ENCODE measurements at regions not wholly inside any gene's neighbourhood (a gene's known extent, or its start where the extent isn't known, plus 50 kb on each side); places are given as distances from the start of the nearest gene placed in this dataset.

DNA sequence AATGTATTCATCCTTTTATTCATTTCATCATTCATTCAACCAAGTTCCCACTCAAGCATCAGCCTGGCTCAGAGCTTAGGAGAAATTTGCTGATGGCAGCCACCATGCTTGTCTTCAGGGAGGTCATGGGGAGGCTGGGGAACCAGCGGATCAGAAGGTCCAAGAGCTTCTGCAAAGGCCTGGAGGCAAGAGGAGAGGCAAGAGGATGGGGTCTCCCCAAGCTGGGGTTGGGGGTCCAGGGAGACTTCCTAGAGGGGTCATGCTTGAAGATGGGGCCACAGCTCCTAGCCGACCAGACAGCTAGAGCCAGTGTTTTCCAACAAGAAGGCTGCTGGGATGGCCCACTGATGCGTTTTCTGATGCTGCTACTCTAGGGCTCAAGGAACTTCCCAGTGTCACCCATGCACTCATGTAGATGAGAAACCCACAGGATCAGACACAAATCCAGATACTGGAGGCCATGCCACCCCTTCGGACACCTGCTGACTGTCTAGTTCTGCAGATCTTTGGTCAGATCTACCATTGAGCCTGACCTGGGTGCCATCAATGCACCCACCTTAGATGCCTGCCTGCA lies 315.2 kb downstream of the AJAP1 start:
- Histone ChIP-seq H3K9ac (ENCODE audit: low read length) (no peak overlapping the region), H3K4me2 (ENCODE audit: low read depth, low read length, poor library complexity, severe bottlenecking) (no peak overlapping the region), H3K79me2 (ENCODE audit: low read length) (no peaks in the 10 kb centered on the region), H2AFZ (ENCODE audit: low read length) (no peak overlapping the region), H3K36me3 (ENCODE audit: insufficient read depth, low read length) (no peaks in the 10 kb centered on the region), H3K27me3 (ENCODE audit: low read length) (no peaks in the 10 kb centered on the region), H3K27ac (ENCODE audit: low read length) (no peak overlapping the region), H3K9me2 (replicated peaks; ENCODE audit: insufficient read depth, low read length) (no peaks in the 10 kb centered on the region), H4K20me1 (ENCODE audit: insufficient read depth, low read depth, low read length) (no peaks in the 10 kb centered on the region), H3K4me1 (ENCODE audit: low read length) (no peaks in the 10 kb centered on the region), H3K4me3 (ENCODE audit: low read length) (no peak overlapping the region), H3K9me3 (ENCODE audit: low read length) (no peaks in the 10 kb centered on the region)
- DNase-seq: no peak

DNA sequence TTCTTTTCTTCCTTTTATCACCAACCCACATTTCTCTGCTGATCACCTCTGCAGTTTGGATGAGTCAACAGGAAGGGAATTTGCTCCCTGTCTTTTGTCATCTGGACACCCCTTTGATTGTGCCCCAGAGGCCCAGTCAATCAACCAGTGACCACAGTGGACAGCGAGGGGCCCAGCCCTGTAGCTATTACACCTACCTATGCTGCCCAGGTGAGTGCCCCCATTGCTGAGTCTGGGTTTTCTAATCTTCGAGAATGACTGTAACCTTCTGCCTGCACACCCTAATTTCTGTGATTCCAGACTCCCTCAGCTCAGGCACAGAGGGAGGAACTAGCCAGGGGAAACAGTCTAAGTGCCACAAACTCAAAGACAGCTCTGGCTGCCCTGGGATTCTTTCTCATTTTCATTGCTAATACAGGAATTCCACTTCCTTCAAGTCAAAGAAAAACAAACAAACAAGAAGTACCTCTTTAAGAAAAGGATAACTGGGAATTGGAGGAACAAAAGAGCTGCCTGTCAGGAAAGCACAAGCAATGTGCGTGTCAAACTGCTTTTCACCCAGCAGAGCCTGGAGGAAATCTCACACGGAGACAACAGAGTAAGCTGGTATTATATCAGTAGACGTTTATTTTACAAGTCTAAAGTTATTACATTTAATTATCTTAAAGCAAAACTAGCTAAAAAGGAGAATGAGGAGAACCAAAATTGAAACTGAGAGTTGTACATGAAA lies 311.1 kb downstream of the AJAP1 start:
- no peak overlapping the region for H3K4me2 ChIP-seq (ENCODE audit: low read depth, low read length, poor library complexity, severe bottlenecking)
- no peak for DNase-seq
- H2AFZ ChIP-seq (ENCODE audit: low read length): no peak overlapping the region
- H3K27me3 ChIP-seq (ENCODE audit: low read length): no peaks in the 10 kb centered on the region
- no peak overlapping the region for H3K9ac ChIP-seq (ENCODE audit: low read length)
- H3K4me1 ChIP-seq (ENCODE audit: low read length): no peaks in the 10 kb centered on the region
- no peak overlapping the region for H3K27ac ChIP-seq (ENCODE audit: low read length)
- H4K20me1 ChIP-seq (ENCODE audit: insufficient read depth, low read depth, low read length): no peaks in the 10 kb centered on the region
- H3K4me3 ChIP-seq (ENCODE audit: low read length): no peak overlapping the region
- no peaks in the 10 kb centered on the region for H3K9me2 ChIP-seq (replicated peaks; ENCODE audit: insufficient read depth, low read length)
- no peaks in the 10 kb centered on the region for H3K9me3 ChIP-seq (ENCODE audit: low read length)
- no peaks in the 10 kb centered on the region for H3K36me3 ChIP-seq (ENCODE audit: insufficient read depth, low read length)
- H3K79me2 ChIP-seq (ENCODE audit: low read length): no peaks in the 10 kb centered on the region

DNA sequence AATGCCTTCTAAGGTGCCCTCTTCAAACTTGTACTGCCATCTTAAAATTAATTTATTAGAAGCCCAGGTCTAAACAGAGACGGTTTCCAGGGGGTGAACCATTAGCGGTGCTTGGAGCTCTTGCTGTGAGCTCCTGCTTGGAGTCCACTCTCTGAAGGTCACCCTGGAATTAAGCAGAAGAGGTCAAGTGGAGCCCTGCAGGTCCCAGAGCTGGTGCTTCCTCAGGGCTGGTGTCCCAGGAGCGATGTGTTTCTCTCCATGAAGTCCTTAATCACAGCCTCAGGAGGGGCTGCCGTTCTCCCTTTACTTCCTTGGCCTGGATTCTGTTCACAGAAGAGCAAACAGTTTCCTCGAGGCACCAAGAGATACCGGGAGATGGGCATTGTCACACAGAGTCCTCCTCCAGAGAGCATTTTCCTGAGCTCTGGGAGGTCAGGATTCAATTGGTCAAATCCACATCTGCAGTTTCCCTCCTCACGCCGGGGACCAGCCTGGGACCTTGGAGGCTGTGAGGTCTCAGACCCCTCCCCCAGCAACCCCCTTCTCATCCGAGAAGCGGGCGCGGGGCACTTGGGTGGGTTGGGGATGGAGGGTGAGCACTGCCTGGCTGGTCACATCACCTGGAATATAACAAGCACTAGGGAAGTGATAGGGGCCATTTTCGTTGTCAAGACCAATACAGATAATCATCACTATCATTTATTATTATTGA lies 310.4 kb downstream of the AJAP1 start:
- no peak overlapping the region for H3K4me2 ChIP-seq (ENCODE audit: low read depth, low read length, poor library complexity, severe bottlenecking)
- H3K9ac ChIP-seq (ENCODE audit: low read length): no peak overlapping the region
- no peaks in the 10 kb centered on the region for H4K20me1 ChIP-seq (ENCODE audit: insufficient read depth, low read depth, low read length)
- H3K27ac ChIP-seq (ENCODE audit: low read length): no peak overlapping the region
- no peak for DNase-seq
- no peaks in the 10 kb centered on the region for H3K79me2 ChIP-seq (ENCODE audit: low read length)
- H3K4me1 ChIP-seq (ENCODE audit: low read length): no peaks in the 10 kb centered on the region
- H2AFZ ChIP-seq (ENCODE audit: low read length): no peak overlapping the region
- H3K27me3 ChIP-seq (ENCODE audit: low read length): no peaks in the 10 kb centered on the region
- no peaks in the 10 kb centered on the region for H3K9me3 ChIP-seq (ENCODE audit: low read length)
- H3K36me3 ChIP-seq (ENCODE audit: insufficient read depth, low read length): no peaks in the 10 kb centered on the region
- H3K9me2 ChIP-seq (replicated peaks; ENCODE audit: insufficient read depth, low read length): no peaks in the 10 kb centered on the region
- no peak overlapping the region for H3K4me3 ChIP-seq (ENCODE audit: low read length)

DNA sequence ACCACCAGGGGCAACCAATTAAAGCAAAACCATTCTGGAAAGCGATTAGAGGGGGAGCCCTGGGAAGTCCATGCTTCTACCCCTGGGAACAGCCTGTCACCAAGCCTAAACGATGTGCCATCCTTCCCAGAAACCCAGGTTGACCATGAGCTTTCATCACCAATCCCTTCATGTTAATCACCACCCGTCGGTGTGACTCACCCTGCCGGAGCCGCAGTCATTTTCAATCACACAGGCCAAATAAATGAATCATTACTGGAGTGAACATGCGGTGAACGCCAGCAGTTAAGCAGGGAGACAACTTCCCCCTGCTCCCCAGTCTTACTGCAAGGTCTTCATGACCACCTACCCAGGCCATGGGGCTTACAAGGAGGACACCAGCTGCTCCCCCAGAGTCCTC lies 308.8 kb downstream of the AJAP1 start:
- no peaks in the 10 kb centered on the region for H3K36me3 ChIP-seq (ENCODE audit: insufficient read depth, low read length)
- no peaks in the 10 kb centered on the region for H3K4me1 ChIP-seq (ENCODE audit: low read length)
- H4K20me1 ChIP-seq (ENCODE audit: insufficient read depth, low read depth, low read length): no peaks in the 10 kb centered on the region
- no peaks in the 10 kb centered on the region for H3K27me3 ChIP-seq (ENCODE audit: low read length)
- H3K27ac ChIP-seq (ENCODE audit: low read length): no peak overlapping the region
- H3K9me3 ChIP-seq (ENCODE audit: low read length): no peaks in the 10 kb centered on the region
- H3K79me2 ChIP-seq (ENCODE audit: low read length): no peaks in the 10 kb centered on the region
- no peak overlapping the region for H3K4me2 ChIP-seq (ENCODE audit: low read depth, low read length, poor library complexity, severe bottlenecking)
- no peak for DNase-seq
- H3K4me3 ChIP-seq (ENCODE audit: low read length): no peak overlapping the region
- H3K9ac ChIP-seq (ENCODE audit: low read length): no peak overlapping the region
- no peak overlapping the region for H2AFZ ChIP-seq (ENCODE audit: low read length)
- no peaks in the 10 kb centered on the region for H3K9me2 ChIP-seq (replicated peaks; ENCODE audit: insufficient read depth, low read length)

DNA sequence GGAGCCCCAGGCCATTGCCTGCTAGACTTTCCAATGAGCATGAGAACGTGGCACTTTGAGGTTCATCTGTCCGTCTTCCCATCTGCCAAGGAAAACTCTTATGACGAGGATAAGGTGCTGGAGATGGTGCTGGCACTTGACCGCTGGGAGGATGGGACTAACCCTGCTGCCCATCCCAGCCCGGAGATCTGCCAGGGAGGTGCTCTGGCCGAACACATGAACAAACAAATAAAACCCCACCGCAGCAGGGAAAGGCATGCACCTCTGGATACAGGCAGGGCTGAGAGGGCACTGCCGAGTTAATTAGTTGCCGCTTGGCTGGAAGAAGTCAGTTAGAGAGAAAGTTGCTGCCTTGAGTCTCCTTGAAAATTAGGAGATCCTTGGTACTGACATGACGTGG lies 308.4 kb downstream of the AJAP1 start:
- Histone ChIP-seq H3K4me1 (ENCODE audit: low read length) (no peaks in the 10 kb centered on the region), H3K9me3 (ENCODE audit: low read length) (no peaks in the 10 kb centered on the region), H3K9me2 (replicated peaks; ENCODE audit: insufficient read depth, low read length) (no peaks in the 10 kb centered on the region), H3K27me3 (ENCODE audit: low read length) (no peaks in the 10 kb centered on the region), H3K4me2 (ENCODE audit: low read depth, low read length, poor library complexity, severe bottlenecking) (no peak overlapping the region), H3K9ac (ENCODE audit: low read length) (no peak overlapping the region), H3K4me3 (ENCODE audit: low read length) (no peak overlapping the region), H3K27ac (ENCODE audit: low read length) (no peak overlapping the region), H2AFZ (ENCODE audit: low read length) (no peak overlapping the region), H4K20me1 (ENCODE audit: insufficient read depth, low read depth, low read length) (no peaks in the 10 kb centered on the region), H3K79me2 (ENCODE audit: low read length) (no peaks in the 10 kb centered on the region), H3K36me3 (ENCODE audit: insufficient read depth, low read length) (no peaks in the 10 kb centered on the region)
- no peak for DNase-seq

DNA sequence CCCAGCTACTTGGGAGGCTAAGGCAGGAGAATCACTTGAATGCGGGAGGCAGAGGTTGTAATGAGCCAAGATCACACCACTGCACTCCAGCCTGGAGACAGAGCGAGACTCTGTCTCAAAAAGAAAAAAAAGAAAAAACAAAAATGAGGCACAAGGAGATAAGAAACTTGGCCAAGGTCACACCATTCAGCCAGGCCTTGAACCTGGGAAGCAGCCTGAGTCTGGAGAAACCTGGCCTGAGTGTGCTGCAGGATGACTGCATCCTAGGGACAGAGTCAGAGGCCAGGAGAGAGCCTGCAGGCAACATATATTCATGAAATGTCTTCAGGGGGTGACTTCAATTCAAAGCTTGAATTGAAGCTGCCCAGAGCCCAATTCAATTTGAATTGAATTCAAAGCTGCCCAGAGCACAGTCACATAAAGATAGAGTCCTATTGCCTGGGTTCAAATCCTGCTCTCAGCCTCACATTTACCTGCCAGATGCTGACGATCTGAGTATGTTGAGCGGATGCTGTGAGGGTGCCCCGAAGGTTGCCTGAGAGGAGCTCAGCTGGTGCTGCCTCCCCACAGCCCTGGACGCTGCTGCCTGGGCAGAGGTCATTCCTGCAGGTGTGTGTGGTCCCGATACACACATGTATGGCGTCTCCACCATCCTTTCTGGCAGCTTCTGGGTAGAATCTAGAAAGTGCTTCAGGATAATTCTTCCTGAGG lies 307.7 kb downstream of the AJAP1 start:
- no peak for DNase-seq
- Histone ChIP-seq H3K4me3 (ENCODE audit: low read length) (no peak overlapping the region), H3K4me2 (ENCODE audit: low read depth, low read length, poor library complexity, severe bottlenecking) (no peak overlapping the region), H3K27ac (ENCODE audit: low read length) (no peak overlapping the region), H4K20me1 (ENCODE audit: insufficient read depth, low read depth, low read length) (no peaks in the 10 kb centered on the region), H3K36me3 (ENCODE audit: insufficient read depth, low read length) (no peaks in the 10 kb centered on the region), H3K9me2 (replicated peaks; ENCODE audit: insufficient read depth, low read length) (no peaks in the 10 kb centered on the region), H3K9ac (ENCODE audit: low read length) (no peak overlapping the region), H2AFZ (ENCODE audit: low read length) (no peak overlapping the region), H3K27me3 (ENCODE audit: low read length) (no peaks in the 10 kb centered on the region), H3K79me2 (ENCODE audit: low read length) (no peaks in the 10 kb centered on the region), H3K9me3 (ENCODE audit: low read length) (no peaks in the 10 kb centered on the region), H3K4me1 (ENCODE audit: low read length) (no peaks in the 10 kb centered on the region)

DNA sequence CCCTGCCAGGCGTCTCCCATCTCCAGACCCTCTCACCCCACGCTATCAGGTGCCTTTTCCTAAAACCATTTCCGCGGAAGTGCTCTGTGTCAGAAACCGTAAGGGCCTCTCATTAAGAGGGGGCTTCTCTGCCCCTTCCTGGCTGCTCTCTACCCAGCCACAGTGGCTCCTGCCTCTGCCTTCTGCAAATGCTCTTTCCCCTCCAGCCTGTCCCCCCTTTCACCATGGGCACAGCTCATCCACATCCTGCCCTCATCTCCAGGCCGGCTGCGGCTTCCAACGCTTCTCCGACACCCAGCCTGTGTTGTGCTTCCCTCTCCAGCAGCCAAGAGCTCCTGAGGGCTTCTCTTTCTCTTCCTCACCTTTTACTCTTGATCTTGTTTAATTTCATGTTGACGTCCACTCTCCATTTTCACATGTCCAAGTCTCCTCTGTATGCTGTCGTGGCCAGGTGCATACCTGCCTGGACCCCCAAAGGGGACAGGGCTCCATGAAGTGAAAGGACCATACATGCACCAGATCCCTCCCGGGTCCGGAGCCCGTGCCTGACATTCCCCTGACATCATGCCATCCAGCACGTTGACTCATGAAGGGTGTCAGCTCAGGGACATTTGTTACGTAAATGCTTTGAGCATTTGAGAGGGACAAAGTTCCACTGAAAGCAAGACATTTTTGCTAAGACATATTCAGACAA lies 306.5 kb downstream of the AJAP1 start:
- Histone ChIP-seq H2AFZ (ENCODE audit: low read length) (no peak overlapping the region), H3K27ac (ENCODE audit: low read length) (no peak overlapping the region), H4K20me1 (ENCODE audit: insufficient read depth, low read depth, low read length) (no peaks in the 10 kb centered on the region), H3K4me2 (ENCODE audit: low read depth, low read length, poor library complexity, severe bottlenecking) (no peak overlapping the region), H3K9ac (ENCODE audit: low read length) (no peak overlapping the region), H3K27me3 (ENCODE audit: low read length) (no peaks in the 10 kb centered on the region), H3K4me3 (ENCODE audit: low read length) (no peak overlapping the region), H3K36me3 (ENCODE audit: insufficient read depth, low read length) (no peaks in the 10 kb centered on the region), H3K4me1 (ENCODE audit: low read length) (no peaks in the 10 kb centered on the region), H3K79me2 (ENCODE audit: low read length) (no peaks in the 10 kb centered on the region), H3K9me3 (ENCODE audit: low read length) (no peaks in the 10 kb centered on the region), H3K9me2 (replicated peaks; ENCODE audit: insufficient read depth, low read length) (no peaks in the 10 kb centered on the region)
- no peak for DNase-seq

DNA sequence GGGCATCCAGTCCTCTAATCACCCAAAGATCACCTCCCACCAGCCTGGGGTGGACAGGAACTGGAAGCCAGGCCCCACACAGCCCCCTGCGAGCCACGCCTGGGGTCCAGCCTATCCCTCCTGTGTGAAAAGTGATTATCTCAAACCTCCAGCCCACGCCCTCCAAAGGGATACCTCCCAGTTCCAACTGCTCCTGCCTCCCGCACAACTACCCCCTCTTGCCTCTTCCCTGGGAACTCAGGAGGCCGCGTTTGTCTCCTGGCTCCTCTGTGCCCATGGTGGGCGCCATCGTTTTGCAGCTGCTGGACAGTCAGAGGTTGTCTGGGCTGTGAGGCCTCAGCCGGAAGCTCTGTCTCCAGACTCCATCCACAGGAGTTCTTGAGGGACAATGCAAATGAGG lies 305.9 kb downstream of the AJAP1 start:
- no peaks in the 10 kb centered on the region for H3K79me2 ChIP-seq (ENCODE audit: low read length)
- H3K27ac ChIP-seq (ENCODE audit: low read length): no peak overlapping the region
- H3K4me3 ChIP-seq (ENCODE audit: low read length): no peak overlapping the region
- H3K9me3 ChIP-seq (ENCODE audit: low read length): no peaks in the 10 kb centered on the region
- H3K27me3 ChIP-seq (ENCODE audit: low read length): no peaks in the 10 kb centered on the region
- no peaks in the 10 kb centered on the region for H4K20me1 ChIP-seq (ENCODE audit: insufficient read depth, low read depth, low read length)
- H3K9me2 ChIP-seq (replicated peaks; ENCODE audit: insufficient read depth, low read length): no peaks in the 10 kb centered on the region
- no peak for DNase-seq
- H3K9ac ChIP-seq (ENCODE audit: low read length): no peak overlapping the region
- H3K4me2 ChIP-seq (ENCODE audit: low read depth, low read length, poor library complexity, severe bottlenecking): no peak overlapping the region
- H3K36me3 ChIP-seq (ENCODE audit: insufficient read depth, low read length): no peaks in the 10 kb centered on the region
- no peak overlapping the region for H2AFZ ChIP-seq (ENCODE audit: low read length)
- no peaks in the 10 kb centered on the region for H3K4me1 ChIP-seq (ENCODE audit: low read length)

Data from Karpas-422 (cell line).